ENCODE measurements at regions not wholly inside any gene's neighbourhood (a gene's known extent, or its start where the extent isn't known, plus 50 kb on each side); places are given as distances from the start of the nearest gene placed in this dataset.

- Histone ChIP-seq H3K27ac (no peak overlapping the region), H3K4me1 (no peaks in the 10 kb centered on the region), H3K4me3 (no peak overlapping the region), H3K36me3 (no peaks in the 10 kb centered on the region), H3K27me3 (peaks cover 47% of the 10 kb centered on the region), H3K9me3 (no peaks in the 10 kb centered on the region)
- TF ChIP-seq EP300 (IDR thresholded peaks at IDR 0.05) = no peak
- no peak for TF ChIP-seq POLR2AphosphoS5 (IDR thresholded peaks at IDR 0.05)
- TF ChIP-seq, protein P1, sequence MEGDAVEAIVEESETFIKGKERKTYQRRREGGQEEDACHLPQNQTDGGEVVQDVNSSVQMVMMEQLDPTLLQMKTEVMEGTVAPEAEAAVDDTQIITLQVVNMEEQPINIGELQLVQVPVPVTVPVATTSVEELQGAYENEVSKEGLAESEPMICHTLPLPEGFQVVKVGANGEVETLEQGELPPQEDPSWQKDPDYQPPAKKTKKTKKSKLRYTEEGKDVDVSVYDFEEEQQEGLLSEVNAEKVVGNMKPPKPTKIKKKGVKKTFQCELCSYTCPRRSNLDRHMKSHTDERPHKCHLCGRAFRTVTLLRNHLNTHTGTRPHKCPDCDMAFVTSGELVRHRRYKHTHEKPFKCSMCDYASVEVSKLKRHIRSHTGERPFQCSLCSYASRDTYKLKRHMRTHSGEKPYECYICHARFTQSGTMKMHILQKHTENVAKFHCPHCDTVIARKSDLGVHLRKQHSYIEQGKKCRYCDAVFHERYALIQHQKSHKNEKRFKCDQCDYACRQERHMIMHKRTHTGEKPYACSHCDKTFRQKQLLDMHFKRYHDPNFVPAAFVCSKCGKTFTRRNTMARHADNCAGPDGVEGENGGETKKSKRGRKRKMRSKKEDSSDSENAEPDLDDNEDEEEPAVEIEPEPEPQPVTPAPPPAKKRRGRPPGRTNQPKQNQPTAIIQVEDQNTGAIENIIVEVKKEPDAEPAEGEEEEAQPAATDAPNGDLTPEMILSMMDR (IDR thresholded peaks at IDR 0.05) = no peak
- TF ChIP-seq POLR2A (IDR thresholded peaks at IDR 0.05) = no peak
- 33 to 52% methylated on average over 2 to 3 of the region's 3 CpGs for WGBS, 2 donors (ENCODE audit: low coverage in 1 of 2)
- ATAC-seq = no peak
These were observed 256.8 kb downstream of the MATN1 start for GRCh38 chr1:30466610-30467009.

DNA sequence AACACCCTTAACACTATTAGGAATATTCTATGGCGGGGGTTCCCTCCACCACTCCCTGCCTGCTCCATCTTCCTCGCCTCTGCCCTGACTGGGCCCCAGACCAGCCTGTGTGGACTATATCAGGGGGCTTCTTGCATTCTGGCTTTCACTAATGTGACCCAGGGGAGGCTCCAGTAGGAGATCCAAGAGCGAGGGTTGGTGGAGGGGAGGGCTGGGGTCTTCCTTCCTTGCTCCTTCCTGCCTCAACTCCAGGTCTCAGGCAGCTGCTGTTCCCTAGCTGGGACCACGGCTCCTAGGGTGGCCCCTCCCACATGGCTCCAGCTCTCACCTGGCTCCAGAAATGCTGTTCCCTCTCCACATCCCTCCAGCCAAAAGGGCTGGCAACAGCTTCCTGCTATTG is 257.4 kb downstream of the MATN1 start:
- Histone ChIP-seq H3K27ac (no peak overlapping the region), H3K4me3 (no peak overlapping the region), H3K4me1 (no peaks in the 10 kb centered on the region), H3K9me3 (peaks cover 0 to under 1% (median 0%) of the 10 kb centered on the region in 3 donors), H3K27me3 (peaks cover 53% of the 10 kb centered on the region), H3K36me3 (no peaks in the 10 kb centered on the region)
- TF ChIP-seq, protein P1 (IDR thresholded peaks at IDR 0.05) = no peak
- TF ChIP-seq EP300 (IDR thresholded peaks at IDR 0.05) = no peak
- no peak for TF ChIP-seq POLR2A (IDR thresholded peaks at IDR 0.05)
- no peak for TF ChIP-seq POLR2AphosphoS5 (IDR thresholded peaks at IDR 0.05)
- WGBS, 2 donors (ENCODE audit: low coverage in 1 of 2) = 35 to 53% methylated on average over 3 to 4 of the region's 4 CpGs
- ATAC-seq = no peak

DNA sequence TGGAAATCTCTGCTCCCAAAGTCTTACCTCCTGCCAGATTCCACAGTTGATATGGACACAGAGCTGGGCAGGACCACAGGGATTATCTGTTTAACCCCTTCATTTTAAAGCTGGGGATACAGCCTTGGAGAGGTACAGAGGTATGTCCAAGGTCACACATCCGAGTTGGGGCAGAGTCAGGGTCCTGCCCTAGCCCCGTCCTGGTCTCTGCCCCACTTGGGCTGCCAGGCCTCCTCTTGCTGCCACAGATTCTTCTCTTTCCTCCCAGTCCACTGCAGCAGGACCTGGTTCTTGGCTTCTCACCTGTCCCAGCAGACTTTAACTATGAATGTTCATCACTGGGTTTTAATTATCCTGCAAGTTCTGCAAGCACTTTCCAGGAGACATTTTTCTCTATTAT is 258.3 kb downstream of the MATN1 start:
- Histone ChIP-seq H3K27me3 (peaks cover 62% of the 10 kb centered on the region), H3K27ac (no peak overlapping the region), H3K36me3 (no peaks in the 10 kb centered on the region), H3K4me1 (no peaks in the 10 kb centered on the region), H3K4me3 (no peak overlapping the region), H3K9me3 (peaks cover 0 to 10% (median 0%) of the 10 kb centered on the region in 3 donors)
- no peak for TF ChIP-seq POLR2AphosphoS5 (IDR thresholded peaks at IDR 0.05)
- TF ChIP-seq POLR2A (IDR thresholded peaks at IDR 0.05) = no peak
- TF ChIP-seq, protein P1 (IDR thresholded peaks at IDR 0.05) = no peak
- no peak for TF ChIP-seq EP300 (IDR thresholded peaks at IDR 0.05)
- WGBS, 2 donors (ENCODE audit: low coverage in 1 of 2) = 71% methylated on average over 2 of the region's 2 CpGs; no CpG with 5 or more reads in 1 of the 2 donors
- ATAC-seq = no peak

- WGBS, 2 donors (ENCODE audit: low coverage in 1 of 2) = 96 to 100% methylated on average over 1 of the region's 1 CpG
- no peaks in the 10 kb centered on the region for H3K4me1 ChIP-seq
- no peak overlapping the region for H3K27ac ChIP-seq
- no peak overlapping the region for H3K4me3 ChIP-seq
- ATAC-seq = no peak
- peaks cover 66% of the 10 kb centered on the region for H3K27me3 ChIP-seq
- peaks cover 0 to 19% (median 0%) of the 10 kb centered on the region in 3 donors for H3K9me3 ChIP-seq
- H3K36me3 ChIP-seq = no peaks in the 10 kb centered on the region
- TF ChIP-seq POLR2A (IDR thresholded peaks at IDR 0.05) (no peak), EP300 (IDR thresholded peaks at IDR 0.05) (no peak), POLR2AphosphoS5 (IDR thresholded peaks at IDR 0.05) (no peak)
- TF ChIP-seq, protein P1 (IDR thresholded peaks at IDR 0.05) = no peak
These were observed 259.2 kb downstream of the MATN1 start for GRCh38 chr1:30464187-30464617.

- Histone ChIP-seq H3K9me3 (peaks cover 0 to 21% (median 0%) of the 10 kb centered on the region in 3 donors), H3K27ac (no peak overlapping the region), H3K4me1 (no peaks in the 10 kb centered on the region), H3K36me3 (no peaks in the 10 kb centered on the region), H3K4me3 (no peak overlapping the region), H3K27me3 (peaks cover 58% of the 10 kb centered on the region)
- ATAC-seq = no peak
- 65% methylated on average over 5 of the region's 10 CpGs; no CpG with 5 or more reads in 1 of the 2 donors for WGBS, 2 donors (ENCODE audit: low coverage in 1 of 2)
- no peak for TF ChIP-seq POLR2A (IDR thresholded peaks at IDR 0.05)
- TF ChIP-seq, protein P1 (IDR thresholded peaks at IDR 0.05) = no peak
- no peak for TF ChIP-seq POLR2AphosphoS5 (IDR thresholded peaks at IDR 0.05)
- TF ChIP-seq EP300 (IDR thresholded peaks at IDR 0.05) = no peak
These were observed 260.5 kb downstream of the MATN1 start for GRCh38 chr1:30462826-30463425.
